ENCODE measurements at regions not wholly inside any gene's neighbourhood (a gene's known extent, or its start where the extent isn't known, plus 50 kb on each side); places are given as distances from the start of the nearest gene placed in this dataset.

DNA sequence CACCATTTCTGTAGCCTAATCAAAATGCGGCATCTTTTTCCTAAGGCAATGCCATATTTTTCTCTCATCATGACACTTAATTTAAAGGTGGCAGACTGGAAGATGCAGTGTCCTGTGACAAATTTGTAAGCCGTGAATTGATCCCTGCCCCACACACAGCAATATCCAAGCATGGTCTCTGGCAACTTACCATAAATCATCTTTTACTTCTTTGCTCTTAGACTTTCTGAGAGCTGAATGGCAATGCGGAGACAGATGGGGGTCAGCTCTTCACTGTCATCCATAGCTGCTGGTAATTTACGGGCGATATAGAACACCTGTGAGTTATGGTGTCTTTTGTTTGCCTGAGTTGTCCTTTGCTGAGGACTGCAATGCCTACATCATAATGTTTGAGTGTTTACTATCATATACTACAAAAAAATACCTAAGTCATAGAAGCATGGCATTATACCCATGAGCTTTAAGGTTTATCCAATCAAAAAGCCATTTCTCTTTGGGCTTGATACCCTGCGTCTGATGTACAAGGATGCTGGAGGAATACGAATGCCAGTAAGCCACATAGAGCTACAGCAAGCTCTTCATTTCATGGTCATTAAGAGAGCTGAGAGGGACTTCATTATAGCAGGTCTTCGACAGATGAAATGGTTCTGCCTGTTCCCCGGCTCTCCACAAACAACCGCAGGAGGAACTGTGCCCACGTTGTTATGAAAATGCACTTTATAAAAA lies 148.1 kb downstream of the TRIML1 start:
- TF ChIP-seq SIN3A (IDR thresholded peaks at IDR 0.05; ENCODE audit: low read depth) (no peak), ZNF274 (IDR thresholded peaks at IDR 0.05; ENCODE audit: low read depth, low read length) (no peak), POLR2AphosphoS5 (IDR thresholded peaks at IDR 0.05; ENCODE audit: low read depth, low read length) (no peak), YY1 (IDR thresholded peaks at IDR 0.05; ENCODE audit: extremely low read depth, insufficient replicate concordance, low read depth, low read length) (no peak), ELF1 (IDR thresholded peaks at IDR 0.05; ENCODE audit: borderline replicate concordance, low read depth) (no peak), RAD21 (IDR thresholded peaks at IDR 0.05; ENCODE audit: low read depth) (no peak), SRF (IDR thresholded peaks at IDR 0.05; ENCODE audit: low read depth) (no peak), SP1 (IDR thresholded peaks at IDR 0.05; ENCODE audit: low read depth) (no peak), EZH2 (IDR thresholded peaks at IDR 0.05) (no peak), EZH2phosphoT487 (IDR thresholded peaks at IDR 0.05; ENCODE audit: borderline replicate concordance) (no peak)
- TF ChIP-seq, protein P1, sequence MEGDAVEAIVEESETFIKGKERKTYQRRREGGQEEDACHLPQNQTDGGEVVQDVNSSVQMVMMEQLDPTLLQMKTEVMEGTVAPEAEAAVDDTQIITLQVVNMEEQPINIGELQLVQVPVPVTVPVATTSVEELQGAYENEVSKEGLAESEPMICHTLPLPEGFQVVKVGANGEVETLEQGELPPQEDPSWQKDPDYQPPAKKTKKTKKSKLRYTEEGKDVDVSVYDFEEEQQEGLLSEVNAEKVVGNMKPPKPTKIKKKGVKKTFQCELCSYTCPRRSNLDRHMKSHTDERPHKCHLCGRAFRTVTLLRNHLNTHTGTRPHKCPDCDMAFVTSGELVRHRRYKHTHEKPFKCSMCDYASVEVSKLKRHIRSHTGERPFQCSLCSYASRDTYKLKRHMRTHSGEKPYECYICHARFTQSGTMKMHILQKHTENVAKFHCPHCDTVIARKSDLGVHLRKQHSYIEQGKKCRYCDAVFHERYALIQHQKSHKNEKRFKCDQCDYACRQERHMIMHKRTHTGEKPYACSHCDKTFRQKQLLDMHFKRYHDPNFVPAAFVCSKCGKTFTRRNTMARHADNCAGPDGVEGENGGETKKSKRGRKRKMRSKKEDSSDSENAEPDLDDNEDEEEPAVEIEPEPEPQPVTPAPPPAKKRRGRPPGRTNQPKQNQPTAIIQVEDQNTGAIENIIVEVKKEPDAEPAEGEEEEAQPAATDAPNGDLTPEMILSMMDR (IDR thresholded peaks at IDR 0.05 in 2 of 3, conservative IDR thresholded peaks at IDR 0.05 in 1 of 3; ENCODE audit: borderline replicate concordance in 1 of 3, insufficient read depth in 1 of 3, low read depth in 2 of 3, low read length in 2 of 3), result no peak
- TF ChIP-seq, protein P2, sequence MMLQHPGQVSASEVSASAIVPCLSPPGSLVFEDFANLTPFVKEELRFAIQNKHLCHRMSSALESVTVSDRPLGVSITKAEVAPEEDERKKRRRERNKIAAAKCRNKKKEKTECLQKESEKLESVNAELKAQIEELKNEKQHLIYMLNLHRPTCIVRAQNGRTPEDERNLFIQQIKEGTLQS (IDR thresholded peaks at IDR 0.05), result no peak
- TF ChIP-seq, protein P3, sequence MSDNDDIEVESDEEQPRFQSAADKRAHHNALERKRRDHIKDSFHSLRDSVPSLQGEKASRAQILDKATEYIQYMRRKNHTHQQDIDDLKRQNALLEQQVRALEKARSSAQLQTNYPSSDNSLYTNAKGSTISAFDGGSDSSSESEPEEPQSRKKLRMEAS (IDR thresholded peaks at IDR 0.05), result no peak
